ENCODE measurements at regions not wholly inside any gene's neighbourhood (a gene's known extent, or its start where the extent isn't known, plus 50 kb on each side); places are given as distances from the start of the nearest gene placed in this dataset.

DNA sequence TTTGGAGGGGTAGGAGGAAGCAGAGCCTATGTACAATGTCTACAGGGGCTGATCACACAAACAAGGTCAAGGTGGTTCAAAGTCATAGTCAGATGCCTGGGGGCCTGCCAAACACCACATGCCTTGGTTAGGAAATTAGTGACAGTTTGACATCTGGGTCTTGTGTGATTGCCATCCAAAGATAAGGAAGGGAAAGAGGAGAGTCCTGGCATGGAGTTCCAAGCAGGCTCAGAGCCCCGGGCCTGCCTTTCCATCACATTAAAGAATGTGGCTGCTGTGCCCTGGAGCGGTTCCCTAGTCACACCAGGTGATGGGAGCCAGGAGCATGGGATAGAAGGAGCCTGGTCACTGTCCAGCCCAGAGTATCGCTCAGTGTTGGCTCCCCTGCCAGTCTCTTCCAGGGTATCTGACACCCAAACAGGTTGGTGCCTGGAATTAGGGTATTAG lies 53.6 kb upstream of the BCL2L14 start:
- H3K36me3 ChIP-seq (replicated peaks; ENCODE audit: low read depth, low read length), result no peaks in the 10 kb centered on the region
- H3K4me2 ChIP-seq (ENCODE audit: low read length), result no peak overlapping the region
- TF ChIP-seq, protein P1, sequence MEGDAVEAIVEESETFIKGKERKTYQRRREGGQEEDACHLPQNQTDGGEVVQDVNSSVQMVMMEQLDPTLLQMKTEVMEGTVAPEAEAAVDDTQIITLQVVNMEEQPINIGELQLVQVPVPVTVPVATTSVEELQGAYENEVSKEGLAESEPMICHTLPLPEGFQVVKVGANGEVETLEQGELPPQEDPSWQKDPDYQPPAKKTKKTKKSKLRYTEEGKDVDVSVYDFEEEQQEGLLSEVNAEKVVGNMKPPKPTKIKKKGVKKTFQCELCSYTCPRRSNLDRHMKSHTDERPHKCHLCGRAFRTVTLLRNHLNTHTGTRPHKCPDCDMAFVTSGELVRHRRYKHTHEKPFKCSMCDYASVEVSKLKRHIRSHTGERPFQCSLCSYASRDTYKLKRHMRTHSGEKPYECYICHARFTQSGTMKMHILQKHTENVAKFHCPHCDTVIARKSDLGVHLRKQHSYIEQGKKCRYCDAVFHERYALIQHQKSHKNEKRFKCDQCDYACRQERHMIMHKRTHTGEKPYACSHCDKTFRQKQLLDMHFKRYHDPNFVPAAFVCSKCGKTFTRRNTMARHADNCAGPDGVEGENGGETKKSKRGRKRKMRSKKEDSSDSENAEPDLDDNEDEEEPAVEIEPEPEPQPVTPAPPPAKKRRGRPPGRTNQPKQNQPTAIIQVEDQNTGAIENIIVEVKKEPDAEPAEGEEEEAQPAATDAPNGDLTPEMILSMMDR (IDR thresholded peaks at IDR 0.05; ENCODE audit: low read depth, low read length), result no peak
- no peak for TF ChIP-seq EZH2phosphoT487 (IDR thresholded peaks at IDR 0.05; ENCODE audit: low read depth)
- H3K27ac ChIP-seq (ENCODE audit: low read length), result no peak overlapping the region
- no peaks in the 10 kb centered on the region for H4K20me1 ChIP-seq (ENCODE audit: insufficient read depth, low read length)
- H3K4me3 ChIP-seq (ENCODE audit: low read length), result no peak overlapping the region
- H3K4me1 ChIP-seq (ENCODE audit: low read length), result peaks cover 37% of the 10 kb centered on the region
- no peak overlapping the region for H2AFZ ChIP-seq (ENCODE audit: low read depth, low read length)
- no peaks in the 10 kb centered on the region for H3K9me3 ChIP-seq (ENCODE audit: insufficient read depth, low read length)
- no peaks in the 10 kb centered on the region for H3K79me2 ChIP-seq (ENCODE audit: low read length)
- no peaks in the 10 kb centered on the region for H3K27me3 ChIP-seq (ENCODE audit: low read depth, low read length)
- no peak overlapping the region for H3K9ac ChIP-seq (ENCODE audit: low read length)

DNA sequence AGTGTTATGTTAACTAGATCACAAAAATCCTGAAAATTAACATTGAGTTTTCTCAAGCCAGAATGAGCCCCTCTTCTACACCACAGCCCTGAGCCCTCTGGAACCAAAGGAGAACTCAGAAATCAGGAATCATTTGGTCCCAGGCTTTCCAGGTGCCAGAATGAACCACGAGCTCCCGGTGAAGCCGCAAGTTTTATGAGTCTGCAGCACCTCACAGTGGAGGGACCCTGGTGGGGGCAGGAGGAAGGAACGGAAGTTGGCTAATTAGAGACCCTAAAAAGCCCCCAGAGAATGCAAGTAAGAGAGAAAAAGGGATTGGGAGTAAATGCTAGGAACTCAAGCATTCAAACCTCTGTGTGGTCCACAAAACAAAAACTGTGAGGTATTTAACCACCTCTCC lies 52.9 kb upstream of the BCL2L14 start:
- no peak overlapping the region for H3K4me2 ChIP-seq (ENCODE audit: low read length)
- peaks cover 37% of the 10 kb centered on the region for H3K4me1 ChIP-seq (ENCODE audit: low read length)
- H3K9ac ChIP-seq (ENCODE audit: low read length), result no peak overlapping the region
- no peaks in the 10 kb centered on the region for H4K20me1 ChIP-seq (ENCODE audit: insufficient read depth, low read length)
- TF ChIP-seq, protein P1 (IDR thresholded peaks at IDR 0.05; ENCODE audit: low read depth, low read length), result peak; percentile 34; the same call in 1 of the 2 replicates
- no peak for TF ChIP-seq EZH2phosphoT487 (IDR thresholded peaks at IDR 0.05; ENCODE audit: low read depth)
- no peaks in the 10 kb centered on the region for H3K9me3 ChIP-seq (ENCODE audit: insufficient read depth, low read length)
- H2AFZ ChIP-seq (ENCODE audit: low read depth, low read length), result no peak overlapping the region
- H3K36me3 ChIP-seq (replicated peaks; ENCODE audit: low read depth, low read length), result no peaks in the 10 kb centered on the region
- no peak overlapping the region for H3K27ac ChIP-seq (ENCODE audit: low read length)
- H3K4me3 ChIP-seq (ENCODE audit: low read length), result no peak overlapping the region
- H3K79me2 ChIP-seq (ENCODE audit: low read length), result no peaks in the 10 kb centered on the region
- no peaks in the 10 kb centered on the region for H3K27me3 ChIP-seq (ENCODE audit: low read depth, low read length)

DNA sequence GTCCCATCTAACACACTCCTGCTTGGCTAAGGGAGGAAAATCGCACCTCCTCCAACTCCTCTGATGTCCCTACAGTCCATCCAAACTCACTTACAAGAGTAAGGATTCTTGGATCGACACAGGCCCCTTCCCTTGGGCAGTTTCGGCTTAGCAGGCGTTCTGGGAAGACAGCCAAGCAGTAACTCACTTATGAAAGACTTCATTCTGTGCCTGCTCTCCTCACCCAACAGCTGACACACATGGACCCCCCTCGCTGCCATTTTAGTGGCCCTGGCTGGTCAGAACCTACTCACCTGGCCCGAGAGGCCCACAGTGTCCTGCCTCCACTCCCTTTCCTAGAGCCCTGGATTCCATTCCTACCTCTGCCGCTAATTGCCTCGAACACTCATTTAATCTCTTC lies 52.3 kb upstream of the BCL2L14 start:
- Histone ChIP-seq H3K4me3 (ENCODE audit: low read length) (no peak overlapping the region), H2AFZ (ENCODE audit: low read depth, low read length) (no peak overlapping the region), H3K9me3 (ENCODE audit: insufficient read depth, low read length) (no peaks in the 10 kb centered on the region), H4K20me1 (ENCODE audit: insufficient read depth, low read length) (no peaks in the 10 kb centered on the region), H3K27me3 (ENCODE audit: low read depth, low read length) (no peaks in the 10 kb centered on the region), H3K4me1 (ENCODE audit: low read length) (peaks cover 41% of the 10 kb centered on the region), H3K27ac (ENCODE audit: low read length) (no peak overlapping the region), H3K9ac (ENCODE audit: low read length) (no peak overlapping the region), H3K79me2 (ENCODE audit: low read length) (no peaks in the 10 kb centered on the region), H3K4me2 (ENCODE audit: low read length) (no peak overlapping the region), H3K36me3 (replicated peaks; ENCODE audit: low read depth, low read length) (no peaks in the 10 kb centered on the region)
- no peak for TF ChIP-seq EZH2phosphoT487 (IDR thresholded peaks at IDR 0.05; ENCODE audit: low read depth)
- TF ChIP-seq, protein P1 (IDR thresholded peaks at IDR 0.05; ENCODE audit: low read depth, low read length), result no peak

DNA sequence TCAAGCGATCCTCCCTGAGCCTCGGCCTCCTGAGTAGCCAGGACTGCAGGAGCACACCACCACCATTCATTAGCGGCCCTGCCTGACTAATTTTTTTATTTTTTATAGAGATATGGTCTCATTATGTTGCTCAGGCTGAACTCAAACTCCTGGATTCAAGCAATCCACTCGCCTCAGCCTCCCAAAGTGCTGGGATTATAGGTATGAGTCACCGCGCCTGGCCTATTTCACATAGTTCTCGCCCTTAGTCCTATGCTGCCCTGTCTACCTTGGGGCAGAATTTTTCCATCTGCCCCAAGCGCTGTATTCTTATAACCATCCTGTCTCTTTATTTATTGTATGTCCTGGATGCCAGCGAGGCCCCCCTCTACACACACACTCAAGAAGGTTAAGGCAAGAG lies 50.9 kb upstream of the BCL2L14 start:
- TF ChIP-seq EZH2phosphoT487 (IDR thresholded peaks at IDR 0.05; ENCODE audit: low read depth), result no peak
- no peaks in the 10 kb centered on the region for H3K79me2 ChIP-seq (ENCODE audit: low read length)

DNA sequence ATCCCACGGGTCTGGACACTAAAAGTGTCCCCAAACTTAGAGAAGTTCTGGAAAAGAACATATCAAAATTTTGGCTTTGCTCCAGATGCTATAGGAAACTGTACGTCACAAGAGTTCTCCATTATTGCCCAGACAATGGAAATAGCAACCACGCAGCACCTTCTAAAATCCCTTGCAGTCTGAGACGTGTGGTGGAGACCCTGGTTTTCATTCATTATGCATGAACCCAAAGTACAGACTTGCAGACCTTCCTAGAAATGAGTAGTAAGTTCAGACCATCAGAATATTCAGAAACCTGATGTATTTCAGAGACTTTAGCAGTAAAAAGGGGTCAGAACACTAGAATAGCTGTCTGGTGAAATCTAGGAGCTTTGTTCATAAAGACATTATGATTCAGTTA lies 50.0 kb upstream of the BCL2L14 start:
- TF ChIP-seq, protein P1 (IDR thresholded peaks at IDR 0.05; ENCODE audit: low read depth, low read length), result no peak
- TF ChIP-seq EZH2phosphoT487 (IDR thresholded peaks at IDR 0.05; ENCODE audit: low read depth), result no peak
- Histone ChIP-seq H3K9me3 (ENCODE audit: insufficient read depth, low read length) (no peaks in the 10 kb centered on the region), H4K20me1 (ENCODE audit: insufficient read depth, low read length) (no peaks in the 10 kb centered on the region), H3K27ac (ENCODE audit: low read length) (no peak overlapping the region), H3K4me1 (ENCODE audit: low read length) (peaks cover 60% of the 10 kb centered on the region), H3K4me2 (ENCODE audit: low read length) (no peak overlapping the region), H3K27me3 (ENCODE audit: low read depth, low read length) (no peaks in the 10 kb centered on the region), H3K36me3 (replicated peaks; ENCODE audit: low read depth, low read length) (no peaks in the 10 kb centered on the region), H2AFZ (ENCODE audit: low read depth, low read length) (no peak overlapping the region), H3K79me2 (ENCODE audit: low read length) (no peaks in the 10 kb centered on the region), H3K4me3 (ENCODE audit: low read length) (no peak overlapping the region), H3K9ac (ENCODE audit: low read length) (no peak overlapping the region)

More for the DNA sequence above, 50.9 kb upstream of the BCL2L14 start:
- H4K20me1 ChIP-seq (ENCODE audit: insufficient read depth, low read length), result no peaks in the 10 kb centered on the region
- H3K27me3 ChIP-seq (ENCODE audit: low read depth, low read length), result no peaks in the 10 kb centered on the region
- no peak overlapping the region for H2AFZ ChIP-seq (ENCODE audit: low read depth, low read length)
- H3K9ac ChIP-seq (ENCODE audit: low read length), result no peak overlapping the region
- peaks cover 56% of the 10 kb centered on the region for H3K4me1 ChIP-seq (ENCODE audit: low read length)
- H3K4me3 ChIP-seq (ENCODE audit: low read length), result no peak overlapping the region
- H3K27ac ChIP-seq (ENCODE audit: low read length), result no peak overlapping the region
- no peaks in the 10 kb centered on the region for H3K9me3 ChIP-seq (ENCODE audit: insufficient read depth, low read length)
- no peak overlapping the region for H3K4me2 ChIP-seq (ENCODE audit: low read length)
- no peaks in the 10 kb centered on the region for H3K36me3 ChIP-seq (replicated peaks; ENCODE audit: low read depth, low read length)
